Liver (tissue), 8 donors: ENCODE measurements at regions not wholly inside any gene's neighbourhood (a gene's known extent, or its start where the extent isn't known, plus 50 kb on each side); places are given as distances from the start of the nearest gene placed in this dataset.

Experiments
- DNase-seq: peaks from one replicate; pipeline ENCODE4 v3.0.0-alpha.2; 2017; ENCODE audit warnings: low spot score
- H3K27ac ChIP-seq, 2 donors: one replicate each; pipeline ENCODE4 v1.7.0; 2013; ENCODE audit warnings: inconsistent platforms in 2 of 2, low read length in 2 of 2, control low read depth in 1 of 2, low read depth in 1 of 2, mild to moderate bottlenecking in 1 of 2
- H3K27me3 ChIP-seq, 4 donors: one replicate each; pipeline versions ENCODE4 v1.6.1 to v1.7.0; 2013; ENCODE audit warnings: low read length in 3 of 4, inconsistent platforms in 1 of 4, mild to moderate bottlenecking in 1 of 4, moderate library complexity in 1 of 4; ENCODE audit not compliant: control insufficient read depth in 4 of 4, insufficient read depth in 4 of 4
- H3K36me3 ChIP-seq, 4 donors: one replicate each; pipeline versions ENCODE4 v1.6.1 to v1.7.0; 2013; ENCODE audit warnings: low read length in 3 of 4, mild to moderate bottlenecking in 3 of 4, low read depth in 1 of 4, moderate library complexity in 1 of 4; ENCODE audit not compliant: control insufficient read depth in 4 of 4, insufficient read depth in 3 of 4
- H3K4me1 ChIP-seq, 4 donors: one replicate each; pipeline versions ENCODE4 v1.6.1 to v1.7.0; 2013; ENCODE audit warnings: low read length in 3 of 4, mild to moderate bottlenecking in 3 of 4, moderate library complexity in 1 of 4; ENCODE audit not compliant: control insufficient read depth in 4 of 4, insufficient read depth in 4 of 4
- H3K4me3 ChIP-seq, 3 donors: one replicate each; pipeline versions ENCODE4 v1.6.1 to v1.7.0; 2013; ENCODE audit warnings: low read length in 3 of 3, control low read depth in 1 of 3, low read depth in 1 of 3, mild to moderate bottlenecking in 1 of 3
- H3K9ac ChIP-seq, 2 donors: one replicate each; pipeline ENCODE4 v1.7.0; 2013; ENCODE audit warnings: low read length in 2 of 2, mild to moderate bottlenecking in 2 of 2, moderate library complexity in 2 of 2, control low read depth in 1 of 2, low read depth in 1 of 2
- H3K9me3 ChIP-seq, 4 donors: one replicate each; pipeline versions ENCODE4 v1.6.1 to v1.7.0; 2013; ENCODE audit warnings: low read length in 3 of 4; ENCODE audit not compliant: control insufficient read depth in 4 of 4
- EGR1 ChIP-seq, 2 donors: IDR thresholded peaks; 2 replicates each; pipeline ENCODE4 v1.6.1; 2016 to 2018; ENCODE audit warnings: antibody characterized with exemption in 2 of 2, low read depth in 2 of 2
- FOXA1 ChIP-seq: IDR thresholded peaks from 2 replicates; pipeline ENCODE4 v1.6.1; 2016; ENCODE audit warnings: antibody characterized with exemption
- FOXA2 ChIP-seq: IDR thresholded peaks from 2 replicates; pipeline ENCODE4 v1.6.1; 2016; ENCODE audit warnings: antibody characterized with exemption
- GABPA ChIP-seq, 2 donors: IDR thresholded peaks in 1 of 2; conservative IDR thresholded peaks in 1 of 2; 2 replicates each; pipeline ENCODE4 v1.6.1; 2016; ENCODE audit warnings: antibody characterized with exemption in 2 of 2, mild to moderate bottlenecking in 1 of 2, moderate library complexity in 1 of 2
- HNF4A ChIP-seq, 2 donors: conservative IDR thresholded peaks; 2 replicates each; pipeline ENCODE4 v1.6.1; 2016; ENCODE audit warnings: antibody characterized with exemption in 2 of 2, mild to moderate bottlenecking in 2 of 2
- HNF4G ChIP-seq: IDR thresholded peaks from 2 replicates; pipeline ENCODE4 v1.6.1; 2016; ENCODE audit warnings: antibody characterized with exemption
- JUND ChIP-seq, 2 donors: IDR thresholded peaks; 2 replicates each; pipeline ENCODE4 v1.6.1; 2016; ENCODE audit warnings: antibody characterized with exemption in 2 of 2
- NR2F2 ChIP-seq: IDR thresholded peaks from 2 replicates; pipeline ENCODE4 v1.6.1; 2016; ENCODE audit warnings: antibody characterized with exemption
- RAD21 ChIP-seq, 2 donors: IDR thresholded peaks; 2 replicates each; pipeline ENCODE4 v1.6.1; 2016; ENCODE audit warnings: antibody characterized with exemption in 2 of 2, mild to moderate bottlenecking in 2 of 2
- RXRA ChIP-seq, 2 donors: IDR thresholded peaks; 2 replicates each; pipeline ENCODE4 v1.6.1; 2017 to 2018; ENCODE audit warnings: antibody characterized with exemption in 2 of 2, mild to moderate bottlenecking in 1 of 2
- SP1 ChIP-seq: IDR thresholded peaks from 2 replicates; pipeline ENCODE4 v1.6.1; 2018; ENCODE audit warnings: antibody characterized with exemption, mild to moderate bottlenecking
- TAF1 ChIP-seq: conservative IDR thresholded peaks from 2 replicates; pipeline ENCODE4 v1.6.1; 2016; ENCODE audit warnings: antibody characterized with exemption, mild to moderate bottlenecking
- YY1 ChIP-seq: IDR thresholded peaks from 2 replicates; pipeline ENCODE4 v1.6.1; 2016; ENCODE audit warnings: antibody characterized with exemption, mild to moderate bottlenecking
- ZBTB33 ChIP-seq: IDR thresholded peaks from 2 replicates; pipeline ENCODE4 v1.6.1; 2016; ENCODE audit warnings: antibody characterized with exemption
- WGBS: extraction: QIAGEN DNeasy Blood & Tissue Kit; methylation state at CpG from one replicate; pipeline ENCODE4 v1.1.7; 2013; 5-methylcytosine and 5-hydroxymethylcytosine counted together
- TF ChIP-seq, protein P1 (sequence below): IDR thresholded peaks from 2 replicates; pipeline ENCODE4 v1.6.1; 2016; ENCODE audit warnings: antibody characterized with exemption
- TF ChIP-seq, protein P2 (sequence below): IDR thresholded peaks from 2 replicates; pipeline ENCODE4 v1.6.1; 2016; ENCODE audit warnings: antibody characterized with exemption
- TF ChIP-seq, protein P3 (sequence below): fragments of 150-350 bp; IDR thresholded peaks from 2 replicates; pipeline ENCODE4 v1.5.1; 2017; ENCODE audit warnings: improper control_type of control experiment, low read depth, low read length; ENCODE audit not compliant: missing input control
- TF ChIP-seq, protein P4 (sequence below): IDR thresholded peaks from 2 replicates; pipeline ENCODE4 v1.6.1; 2016; ENCODE audit warnings: antibody characterized with exemption, mild to moderate bottlenecking
- donor health status: healthy.
- donor health status: healthy.
- donor health status: healthy.
- donor health status: healthy.
- donor health status: healthy.

DNA sequence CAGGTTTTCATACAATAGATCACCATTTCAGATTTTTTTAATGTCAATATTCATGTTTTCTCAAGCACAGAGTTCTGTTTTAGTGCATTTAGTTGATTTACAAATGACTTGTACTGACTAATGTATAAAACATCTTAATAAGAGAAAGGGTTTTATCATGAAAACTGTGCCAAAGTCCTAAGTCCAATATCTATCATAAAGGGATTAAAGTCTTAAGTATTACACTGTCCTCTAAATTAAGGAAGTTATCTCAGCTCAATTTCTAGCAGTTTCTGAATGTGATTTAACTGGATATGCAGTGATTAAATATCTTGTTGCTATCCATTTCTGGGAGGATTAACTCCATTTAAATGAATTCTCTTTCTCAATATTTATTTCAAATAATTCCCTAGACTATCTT lies 381.1 kb upstream of the CNTN4 start:
- no peaks in the 10 kb centered on the region for H3K4me1 ChIP-seq
- no peak overlapping the region for H3K4me3 ChIP-seq
- H3K27ac ChIP-seq: no peak overlapping the region
- no peaks in the 10 kb centered on the region for H3K36me3 ChIP-seq
- TF ChIP-seq, protein P1, sequence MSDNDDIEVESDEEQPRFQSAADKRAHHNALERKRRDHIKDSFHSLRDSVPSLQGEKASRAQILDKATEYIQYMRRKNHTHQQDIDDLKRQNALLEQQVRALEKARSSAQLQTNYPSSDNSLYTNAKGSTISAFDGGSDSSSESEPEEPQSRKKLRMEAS: no peak
- DNase-seq: no peak
- H3K27me3 ChIP-seq: no peaks in the 10 kb centered on the region
- H3K9ac ChIP-seq: no peak overlapping the region
- no peaks in the 10 kb centered on the region for H3K9me3 ChIP-seq

DNA sequence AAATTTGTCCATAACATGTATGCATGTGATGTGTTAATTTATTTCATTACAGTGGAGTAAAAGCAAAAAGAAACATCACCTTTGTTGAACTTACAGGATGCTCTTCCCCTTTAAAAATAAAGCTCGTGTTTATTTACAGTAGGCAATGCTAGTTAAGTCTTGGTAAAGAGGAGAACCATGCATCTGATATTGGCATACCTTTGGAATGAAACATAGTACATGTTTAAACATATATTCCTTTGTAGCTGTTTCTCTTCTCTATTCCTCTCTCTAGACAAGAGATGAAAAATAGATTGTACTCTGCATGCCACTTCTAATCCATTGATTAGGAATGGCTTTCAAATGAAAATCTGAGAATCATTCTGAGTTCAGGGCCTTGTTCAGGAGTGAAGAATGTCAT lies 374.9 kb upstream of the CNTN4 start:
- Histone ChIP-seq H3K36me3 (no peaks in the 10 kb centered on the region), H3K27ac (no peak overlapping the region), H3K27me3 (no peaks in the 10 kb centered on the region), H3K4me3 (no peak overlapping the region), H3K9me3 (no peaks in the 10 kb centered on the region), H3K9ac (no peak overlapping the region), H3K4me1 (peaks cover 3 to 13% (median 9%) of the 10 kb centered on the region in 4 donors)
- DNase-seq: no peak
- WGBS: 79% methylated on average over 1 of the region's 1 CpG
- TF ChIP-seq, protein P2, sequence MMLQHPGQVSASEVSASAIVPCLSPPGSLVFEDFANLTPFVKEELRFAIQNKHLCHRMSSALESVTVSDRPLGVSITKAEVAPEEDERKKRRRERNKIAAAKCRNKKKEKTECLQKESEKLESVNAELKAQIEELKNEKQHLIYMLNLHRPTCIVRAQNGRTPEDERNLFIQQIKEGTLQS: no peak
- TF ChIP-seq, protein P3, sequence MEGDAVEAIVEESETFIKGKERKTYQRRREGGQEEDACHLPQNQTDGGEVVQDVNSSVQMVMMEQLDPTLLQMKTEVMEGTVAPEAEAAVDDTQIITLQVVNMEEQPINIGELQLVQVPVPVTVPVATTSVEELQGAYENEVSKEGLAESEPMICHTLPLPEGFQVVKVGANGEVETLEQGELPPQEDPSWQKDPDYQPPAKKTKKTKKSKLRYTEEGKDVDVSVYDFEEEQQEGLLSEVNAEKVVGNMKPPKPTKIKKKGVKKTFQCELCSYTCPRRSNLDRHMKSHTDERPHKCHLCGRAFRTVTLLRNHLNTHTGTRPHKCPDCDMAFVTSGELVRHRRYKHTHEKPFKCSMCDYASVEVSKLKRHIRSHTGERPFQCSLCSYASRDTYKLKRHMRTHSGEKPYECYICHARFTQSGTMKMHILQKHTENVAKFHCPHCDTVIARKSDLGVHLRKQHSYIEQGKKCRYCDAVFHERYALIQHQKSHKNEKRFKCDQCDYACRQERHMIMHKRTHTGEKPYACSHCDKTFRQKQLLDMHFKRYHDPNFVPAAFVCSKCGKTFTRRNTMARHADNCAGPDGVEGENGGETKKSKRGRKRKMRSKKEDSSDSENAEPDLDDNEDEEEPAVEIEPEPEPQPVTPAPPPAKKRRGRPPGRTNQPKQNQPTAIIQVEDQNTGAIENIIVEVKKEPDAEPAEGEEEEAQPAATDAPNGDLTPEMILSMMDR: no peak
- TF ChIP-seq ZBTB33: no peak
- no peak for TF ChIP-seq TAF1
- TF ChIP-seq SP1: no peak
- TF ChIP-seq FOXA1: no peak
- TF ChIP-seq GABPA (IDR thresholded peaks at IDR 0.05 in 1 of 2, conservative IDR thresholded peaks at IDR 0.05 in 1 of 2): no peak
- no peak for TF ChIP-seq HNF4G
- no peak for TF ChIP-seq FOXA2
- TF ChIP-seq RAD21 (IDR thresholded peaks at IDR 0.05): no peak
- TF ChIP-seq JUND (IDR thresholded peaks at IDR 0.05): no peak
- TF ChIP-seq, protein P1: no peak
- TF ChIP-seq, protein P4, sequence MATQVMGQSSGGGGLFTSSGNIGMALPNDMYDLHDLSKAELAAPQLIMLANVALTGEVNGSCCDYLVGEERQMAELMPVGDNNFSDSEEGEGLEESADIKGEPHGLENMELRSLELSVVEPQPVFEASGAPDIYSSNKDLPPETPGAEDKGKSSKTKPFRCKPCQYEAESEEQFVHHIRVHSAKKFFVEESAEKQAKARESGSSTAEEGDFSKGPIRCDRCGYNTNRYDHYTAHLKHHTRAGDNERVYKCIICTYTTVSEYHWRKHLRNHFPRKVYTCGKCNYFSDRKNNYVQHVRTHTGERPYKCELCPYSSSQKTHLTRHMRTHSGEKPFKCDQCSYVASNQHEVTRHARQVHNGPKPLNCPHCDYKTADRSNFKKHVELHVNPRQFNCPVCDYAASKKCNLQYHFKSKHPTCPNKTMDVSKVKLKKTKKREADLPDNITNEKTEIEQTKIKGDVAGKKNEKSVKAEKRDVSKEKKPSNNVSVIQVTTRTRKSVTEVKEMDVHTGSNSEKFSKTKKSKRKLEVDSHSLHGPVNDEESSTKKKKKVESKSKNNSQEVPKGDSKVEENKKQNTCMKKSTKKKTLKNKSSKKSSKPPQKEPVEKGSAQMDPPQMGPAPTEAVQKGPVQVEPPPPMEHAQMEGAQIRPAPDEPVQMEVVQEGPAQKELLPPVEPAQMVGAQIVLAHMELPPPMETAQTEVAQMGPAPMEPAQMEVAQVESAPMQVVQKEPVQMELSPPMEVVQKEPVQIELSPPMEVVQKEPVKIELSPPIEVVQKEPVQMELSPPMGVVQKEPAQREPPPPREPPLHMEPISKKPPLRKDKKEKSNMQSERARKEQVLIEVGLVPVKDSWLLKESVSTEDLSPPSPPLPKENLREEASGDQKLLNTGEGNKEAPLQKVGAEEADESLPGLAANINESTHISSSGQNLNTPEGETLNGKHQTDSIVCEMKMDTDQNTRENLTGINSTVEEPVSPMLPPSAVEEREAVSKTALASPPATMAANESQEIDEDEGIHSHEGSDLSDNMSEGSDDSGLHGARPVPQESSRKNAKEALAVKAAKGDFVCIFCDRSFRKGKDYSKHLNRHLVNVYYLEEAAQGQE: no peak
- no peak for TF ChIP-seq HNF4A (conservative IDR thresholded peaks at IDR 0.05)
- TF ChIP-seq RXRA (IDR thresholded peaks at IDR 0.05): no peak
- TF ChIP-seq YY1: no peak
- TF ChIP-seq NR2F2: no peak
- no peak for TF ChIP-seq EGR1 (IDR thresholded peaks at IDR 0.05; ENCODE audit: low read depth in 2 of 2)
